Trophoblast cell (in vitro differentiated cells and primary cell): ENCODE measurements at regions not wholly inside any gene's neighbourhood (a gene's known extent, or its start where the extent isn't known, plus 50 kb on each side); places are given as distances from the start of the nearest gene placed in this dataset.

Source experiments
- DNase-seq, 2 donors: peaks; one replicate each; pipeline ENCODE4 v3.0.0-alpha.2; 2016
- H2AFZ ChIP-seq: 2 replicates; pipeline ENCODE4 v1.6.1; 2013; ENCODE audit warnings: low read length, moderate library complexity, mild to moderate bottlenecking; ENCODE audit not compliant: insufficient read depth, poor library complexity
- H2AK5ac ChIP-seq: 2 replicates; pipeline ENCODE4 v1.6.1; 2013; ENCODE audit warnings: mild to moderate bottlenecking, low read length
- H2BK120ac ChIP-seq: 2 replicates; pipeline ENCODE4 v1.6.1; 2013; ENCODE audit warnings: low read length, mild to moderate bottlenecking, moderate library complexity; ENCODE audit not compliant: insufficient read depth, poor library complexity
- H2BK12ac ChIP-seq: 2 replicates; pipeline ENCODE4 v1.6.1; 2013; ENCODE audit warnings: mild to moderate bottlenecking, low read length, moderate library complexity
- H2BK5ac ChIP-seq: 2 replicates; pipeline ENCODE4 v1.6.1; 2013; ENCODE audit warnings: low read length, low read depth, moderate library complexity, mild to moderate bottlenecking; ENCODE audit not compliant: poor library complexity
- H3K14ac ChIP-seq: 2 replicates; pipeline ENCODE4 v1.6.1; 2013; ENCODE audit warnings: mild to moderate bottlenecking, low read length
- H3K18ac ChIP-seq: 2 replicates; pipeline ENCODE4 v1.6.1; 2013; ENCODE audit warnings: mild to moderate bottlenecking, low read length
- H3K23ac ChIP-seq: 2 replicates; pipeline ENCODE4 v1.6.1; 2013; ENCODE audit warnings: low read length
- H3K27ac ChIP-seq: 2 replicates; pipeline ENCODE4 v1.5.1; 2013; ENCODE audit warnings: low read depth, mild to moderate bottlenecking, inconsistent platforms, low read length, moderate library complexity
- H3K27me3 ChIP-seq: 2 replicates; pipeline ENCODE4 v1.6.1; 2013; ENCODE audit warnings: inconsistent platforms, mild to moderate bottlenecking, low read length, moderate library complexity; ENCODE audit not compliant: insufficient read depth
- H3K36me3 ChIP-seq, 2 experiments: 1 replicate in 1 of 2; 2 replicates in 1 of 2; pipeline ENCODE4 v1.6.1; 2013; ENCODE audit warnings: low read length in 2 of 2, mild to moderate bottlenecking in 2 of 2, moderate library complexity in 1 of 2; ENCODE audit not compliant: insufficient read depth in 2 of 2, control insufficient read depth in 1 of 2
- H3K4ac ChIP-seq: 2 replicates; pipeline ENCODE4 v1.6.1; 2013; ENCODE audit warnings: low read depth, mild to moderate bottlenecking, low read length, moderate library complexity
- H3K4me1 ChIP-seq, 2 experiments: 1 replicate in 1 of 2; 2 replicates in 1 of 2; pipeline ENCODE4 v1.6.1; 2013; ENCODE audit warnings: low read length in 2 of 2, mild to moderate bottlenecking in 2 of 2, moderate library complexity in 1 of 2; ENCODE audit not compliant: insufficient read depth in 2 of 2, control insufficient read depth in 1 of 2
- H3K4me2 ChIP-seq: 2 replicates; pipeline ENCODE4 v1.6.1; 2013; ENCODE audit warnings: inconsistent platforms, mild to moderate bottlenecking, low read length, moderate library complexity
- H3K4me3 ChIP-seq: 2 replicates; pipeline ENCODE4 v1.5.1; 2013; ENCODE audit warnings: mild to moderate bottlenecking, low read depth, low read length, inconsistent platforms
- H3K79me1 ChIP-seq: one replicate; pipeline ENCODE4 v1.6.1; 2013; ENCODE audit warnings: low read length
- H3K79me2 ChIP-seq: 2 replicates; pipeline ENCODE4 v1.6.1; 2013; ENCODE audit warnings: low read length, mild to moderate bottlenecking; ENCODE audit not compliant: control insufficient read depth, insufficient read depth, poor library complexity
- H3K9ac ChIP-seq: 2 replicates; pipeline ENCODE4 v1.6.1; 2013; ENCODE audit warnings: mild to moderate bottlenecking, low read length
- H3K9me3 ChIP-seq: 2 replicates; pipeline ENCODE4 v1.6.1; 2013; ENCODE audit warnings: low read depth, mild to moderate bottlenecking, control low read depth, inconsistent platforms, low read length; ENCODE audit not compliant: insufficient read depth
- H4K12ac ChIP-seq: 2 replicates; pipeline ENCODE4 v1.6.1; 2013; ENCODE audit warnings: low read depth, mild to moderate bottlenecking, low read length, moderate library complexity
- H4K8ac ChIP-seq: 2 replicates; pipeline ENCODE4 v1.6.1; 2013; ENCODE audit warnings: low read depth, mild to moderate bottlenecking, low read length, moderate library complexity
- H4K91ac ChIP-seq: one replicate; pipeline ENCODE4 v1.6.1; 2013; ENCODE audit warnings: low read depth, mild to moderate bottlenecking, low read length, moderate library complexity
- WGBS: extraction: QIAGEN DNeasy Blood & Tissue Kit; methylation state at CpG from one replicate; pipeline ENCODE4 v1.1.7; 2013; ENCODE audit warnings: missing lambda C conversion rate; ENCODE audit not compliant: insufficient read length, insufficient coverage; ENCODE audit errors: extremely low coverage; 5-methylcytosine and 5-hydroxymethylcytosine counted together

DNA sequence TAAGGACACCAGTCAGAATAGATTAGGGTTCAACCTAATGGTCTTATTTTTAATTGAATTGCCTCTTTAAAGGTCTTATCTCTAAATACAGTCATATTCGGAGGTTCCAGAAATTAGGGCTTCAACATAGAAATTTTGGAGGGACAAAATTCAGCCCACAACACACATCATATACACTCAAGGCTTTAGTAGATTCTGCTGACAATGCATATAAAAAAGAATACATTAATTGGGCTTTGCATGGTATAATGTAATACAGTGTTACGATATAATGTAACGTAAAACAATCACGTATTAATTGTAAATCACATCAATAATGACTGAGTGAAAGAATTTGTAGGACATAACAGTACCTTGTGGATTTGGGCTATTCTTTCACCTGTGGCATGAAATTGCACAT is 787.8 kb downstream of the STIM2 start:
- H2AK5ac ChIP-seq, result no peak overlapping the region
- no peak overlapping the region for H4K8ac ChIP-seq
- H3K4me2 ChIP-seq, result no peak overlapping the region
- H4K12ac ChIP-seq, result no peak overlapping the region
- H3K36me3 ChIP-seq, result no peaks in the 10 kb centered on the region
- no peaks in the 10 kb centered on the region for H3K79me1 ChIP-seq
- H3K79me2 ChIP-seq, result no peaks in the 10 kb centered on the region
- no peaks in the 10 kb centered on the region for H3K9me3 ChIP-seq
- H2BK120ac ChIP-seq, result no peak overlapping the region
- no peak overlapping the region for H2AFZ ChIP-seq
- no peaks in the 10 kb centered on the region for H3K27me3 ChIP-seq
- H3K9ac ChIP-seq, result no peak overlapping the region
- no peak overlapping the region for H2BK5ac ChIP-seq
- no peak overlapping the region for H2BK12ac ChIP-seq
- no peak for DNase-seq
- H3K23ac ChIP-seq, result no peak overlapping the region
- no peak overlapping the region for H3K18ac ChIP-seq
- H3K27ac ChIP-seq, result no peak overlapping the region
- no CpG with 5 or more reads among the region's 4 CpGs for WGBS
- H3K4me1 ChIP-seq, result no peaks in the 10 kb centered on the region
- H3K4ac ChIP-seq, result no peak overlapping the region
- H3K4me3 ChIP-seq, result no peak overlapping the region
- H4K91ac ChIP-seq, result no peak overlapping the region
- no peak overlapping the region for H3K14ac ChIP-seq

DNA sequence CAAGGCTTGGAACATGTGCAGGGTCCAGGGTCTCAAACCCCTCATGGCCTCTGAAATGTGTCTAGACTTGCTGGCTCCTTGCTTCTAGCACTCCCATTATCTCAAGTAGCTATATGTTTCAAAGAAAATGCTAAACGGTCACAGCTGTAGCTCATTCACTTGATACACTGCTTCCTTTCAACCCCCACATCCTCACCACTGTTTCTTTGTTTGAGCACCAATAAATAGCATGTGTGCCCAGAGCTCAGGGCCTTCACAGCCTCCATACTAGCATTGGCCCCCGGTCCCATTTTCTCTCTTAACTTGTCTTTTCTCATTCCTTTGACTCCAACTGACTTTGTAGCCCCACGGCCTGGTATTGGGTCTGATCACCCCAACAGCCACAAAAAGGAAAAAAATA is 801.8 kb downstream of the STIM2 start:
- no peak overlapping the region for H3K14ac ChIP-seq
- H4K91ac ChIP-seq, result no peak overlapping the region
- H4K12ac ChIP-seq, result no peak overlapping the region
- no peak overlapping the region for H2AK5ac ChIP-seq
- no peaks in the 10 kb centered on the region for H3K36me3 ChIP-seq
- no peak overlapping the region for H2BK5ac ChIP-seq
- H2BK120ac ChIP-seq, result no peak overlapping the region
- WGBS, result no CpG with 5 or more reads among the region's 3 CpGs
- H2AFZ ChIP-seq, result no peak overlapping the region
- no peaks in the 10 kb centered on the region for H3K9me3 ChIP-seq
- no peaks in the 10 kb centered on the region for H3K27me3 ChIP-seq
- no peak overlapping the region for H3K4me3 ChIP-seq
- no peak for DNase-seq
- H3K27ac ChIP-seq, result no peak overlapping the region
- no peaks in the 10 kb centered on the region for H3K79me2 ChIP-seq
- no peak overlapping the region for H3K9ac ChIP-seq
- no peak overlapping the region for H2BK12ac ChIP-seq
- H3K23ac ChIP-seq, result no peak overlapping the region
- H3K4me1 ChIP-seq, result no peaks in the 10 kb centered on the region
- H3K4me2 ChIP-seq, result no peak overlapping the region
- no peak overlapping the region for H4K8ac ChIP-seq
- H3K18ac ChIP-seq, result no peak overlapping the region
- H3K4ac ChIP-seq, result no peak overlapping the region
- H3K79me1 ChIP-seq, result no peaks in the 10 kb centered on the region

DNA sequence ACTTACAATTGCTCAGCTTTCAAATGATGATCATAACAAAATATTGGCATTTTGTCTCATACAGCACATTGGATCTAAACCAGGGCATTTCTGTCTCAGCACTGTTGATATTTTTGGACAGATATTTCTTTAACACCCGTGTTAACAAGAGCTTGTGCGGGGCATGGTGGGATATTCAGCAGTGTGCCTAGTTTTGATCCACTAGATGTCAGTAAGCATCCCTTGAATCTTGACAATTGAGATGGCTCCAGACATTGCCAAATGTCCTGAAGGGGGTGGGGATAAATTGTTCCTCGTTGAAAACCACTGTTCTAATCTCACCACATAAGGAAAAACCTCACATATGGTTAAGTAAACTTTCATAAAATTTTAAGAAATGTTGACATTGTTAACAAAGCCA is 806.3 kb downstream of the STIM2 start:
- Histone ChIP-seq H4K12ac (no peak overlapping the region), H3K27ac (no peak overlapping the region), H3K36me3 (no peaks in the 10 kb centered on the region), H2BK120ac (no peak overlapping the region), H3K18ac (no peak overlapping the region), H3K4me1 (no peaks in the 10 kb centered on the region), H3K9ac (no peak overlapping the region), H4K8ac (no peak overlapping the region), H2BK12ac (no peak overlapping the region), H3K23ac (no peak overlapping the region), H3K4me2 (no peak overlapping the region), H3K4ac (no peak overlapping the region), H2BK5ac (no peak overlapping the region), H3K79me2 (no peaks in the 10 kb centered on the region), H3K27me3 (no peaks in the 10 kb centered on the region), H3K79me1 (no peaks in the 10 kb centered on the region), H3K4me3 (no peak overlapping the region), H3K9me3 (no peaks in the 10 kb centered on the region), H3K14ac (no peak overlapping the region), H2AK5ac (no peak overlapping the region), H2AFZ (no peak overlapping the region), H4K91ac (no peak overlapping the region)
- WGBS, result no CpG with 5 or more reads among the region's 3 CpGs
- DNase-seq, result no peak

GRCh38 chr4:27668001-27668400 is 807.4 kb downstream of the STIM2 start:
- Histone ChIP-seq H3K14ac (no peak overlapping the region), H3K23ac (no peak overlapping the region), H3K4me2 (no peak overlapping the region), H3K4me1 (no peaks in the 10 kb centered on the region), H3K79me1 (no peaks in the 10 kb centered on the region), H3K36me3 (no peaks in the 10 kb centered on the region), H3K9me3 (no peaks in the 10 kb centered on the region), H3K27me3 (no peaks in the 10 kb centered on the region), H2BK12ac (no peak overlapping the region), H2BK120ac (no peak overlapping the region), H2BK5ac (no peak overlapping the region), H4K91ac (no peak overlapping the region), H2AFZ (no peak overlapping the region), H3K4me3 (no peak overlapping the region), H3K9ac (no peak overlapping the region), H3K79me2 (no peaks in the 10 kb centered on the region), H4K12ac (no peak overlapping the region), H3K18ac (no peak overlapping the region), H2AK5ac (no peak overlapping the region), H3K27ac (no peak overlapping the region), H3K4ac (no peak overlapping the region), H4K8ac (no peak overlapping the region)
- DNase-seq, result no peak
- WGBS, result no CpG with 5 or more reads among the region's 3 CpGs
